ENCODE measurements at regions not wholly inside any gene's neighbourhood (a gene's known extent, or its start where the extent isn't known, plus 50 kb on each side); places are given as distances from the start of the nearest gene placed in this dataset.
"Not testable (repeated sequence)": the region's sequence is repeated elsewhere in the genome, so short reads cannot be mapped to it uniquely, and the experiment has no call there.

DNA sequence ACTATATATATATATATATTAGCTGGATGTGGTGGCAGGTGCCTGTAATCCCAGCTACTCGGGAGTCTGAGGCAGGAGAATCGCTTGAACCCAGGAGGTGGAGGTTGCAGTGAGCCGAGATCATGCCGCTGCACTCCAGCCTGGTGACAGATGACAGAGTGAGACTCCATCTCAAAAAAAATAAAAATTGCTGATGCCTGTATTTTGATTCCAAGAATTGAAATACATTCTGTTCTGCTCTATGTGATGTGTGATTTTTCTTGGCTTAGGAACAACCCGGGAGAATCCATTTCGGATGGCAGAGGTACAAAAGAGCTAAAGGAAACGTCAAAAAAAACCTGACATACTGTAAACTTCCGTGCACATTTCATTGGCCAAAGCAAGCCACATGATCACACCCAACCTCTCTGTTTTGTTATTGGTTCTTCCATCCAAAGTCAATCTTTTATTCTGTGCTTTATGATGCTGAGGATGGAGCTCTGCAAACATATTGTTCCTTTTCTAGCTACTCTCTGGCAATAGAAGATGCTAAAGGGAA is 478.1 kb upstream of the MAP2 start:
- DNase-seq = no peak

DNA sequence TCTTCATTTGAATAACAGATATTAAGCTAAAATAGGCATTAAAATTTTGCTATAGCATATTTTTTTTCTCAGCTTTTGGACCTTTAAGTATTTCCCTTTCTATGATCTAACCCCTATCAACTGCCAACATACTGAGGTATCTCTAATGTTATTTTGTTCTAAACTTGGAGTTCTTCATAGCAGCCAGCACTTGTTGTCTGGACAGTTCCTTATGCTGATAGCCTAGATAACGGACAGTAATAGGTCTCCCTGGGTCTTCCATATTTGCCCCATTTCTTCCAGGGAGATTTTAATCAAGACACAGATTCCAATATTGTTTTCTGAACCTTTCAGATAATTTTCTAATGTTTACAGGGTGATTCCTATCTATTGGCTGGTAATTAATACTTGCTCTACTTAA is 475.8 kb upstream of the MAP2 start:
- no peak for DNase-seq

DNA sequence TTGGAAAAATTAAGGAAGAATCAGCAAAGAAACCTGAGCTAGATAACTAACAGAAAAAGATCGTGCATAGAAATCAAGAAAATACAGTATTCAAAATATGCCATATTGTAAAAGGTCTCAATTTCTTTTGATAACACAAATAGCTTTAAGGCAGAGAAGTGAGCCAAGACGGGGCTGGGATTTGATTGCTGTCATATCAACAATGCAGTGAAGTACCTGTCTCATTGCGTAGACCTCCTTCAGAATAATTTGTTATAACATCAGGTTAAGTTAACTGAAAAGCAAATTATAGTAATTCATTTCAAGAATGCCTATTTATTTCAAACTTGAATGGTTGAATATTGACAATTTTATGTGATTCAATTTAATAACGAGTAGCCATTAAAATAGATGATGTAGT is 453.8 kb upstream of the MAP2 start:
- DNase-seq = no peak

DNA sequence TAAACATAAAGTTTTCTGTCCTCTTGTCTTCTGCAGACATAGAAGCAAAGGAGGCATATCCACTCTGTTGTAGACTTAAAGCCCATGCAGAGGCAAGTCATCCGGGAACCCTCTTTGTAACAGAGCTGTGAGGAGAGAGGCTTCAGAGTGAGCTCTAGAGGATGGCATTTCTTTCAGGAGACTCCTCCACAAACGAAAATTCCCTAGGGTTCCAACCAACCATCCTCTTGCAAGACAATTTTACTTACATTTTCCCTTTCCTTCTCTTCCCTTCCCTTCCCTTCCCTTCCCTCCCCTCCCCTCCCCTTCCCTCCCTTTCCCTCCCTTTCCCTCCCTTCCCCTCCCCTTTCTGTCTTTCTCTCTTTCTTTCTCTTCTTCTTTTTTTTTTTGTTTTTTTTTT is 446.3 kb upstream of the MAP2 start:
- DNase-seq = no peak

DNA sequence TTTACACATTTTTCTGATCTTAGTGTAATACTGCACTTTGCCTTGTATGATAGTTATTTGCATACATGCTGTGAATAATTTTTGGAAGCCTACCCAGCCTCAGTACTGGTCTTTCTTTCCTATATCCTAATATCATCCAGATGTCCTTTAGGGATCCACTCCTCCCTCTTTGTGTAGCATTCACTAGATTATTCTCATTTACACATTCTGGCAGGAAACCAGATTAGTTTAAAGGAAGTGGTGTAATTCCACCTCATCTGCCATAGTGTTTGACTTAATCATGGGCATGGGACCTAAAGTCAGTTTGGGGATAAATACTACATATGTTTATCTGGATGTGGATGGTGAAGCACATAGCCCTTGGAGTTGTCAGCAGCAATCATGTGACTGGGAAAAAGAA is 444.9 kb upstream of the MAP2 start:
- no peak for DNase-seq

DNA sequence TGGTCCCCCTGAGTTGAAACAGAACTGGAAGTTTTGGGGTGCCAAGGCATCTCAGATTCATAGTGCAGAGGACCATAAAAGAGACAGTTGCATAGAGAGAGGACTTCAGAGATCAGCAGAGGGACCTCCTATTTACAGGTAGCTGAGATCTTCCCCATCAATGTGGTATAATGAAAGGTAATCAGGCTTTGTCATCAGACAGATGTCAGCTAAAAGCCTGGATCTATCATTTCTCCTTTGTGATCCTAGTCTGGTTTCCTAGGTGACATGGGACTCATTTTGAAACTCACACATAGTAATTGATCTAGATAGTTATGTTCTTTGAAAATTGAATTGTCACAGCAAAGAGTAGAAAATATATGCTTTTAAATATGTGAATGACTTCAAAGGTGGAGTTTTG is 443.5 kb upstream of the MAP2 start:
- no peak for DNase-seq

DNA sequence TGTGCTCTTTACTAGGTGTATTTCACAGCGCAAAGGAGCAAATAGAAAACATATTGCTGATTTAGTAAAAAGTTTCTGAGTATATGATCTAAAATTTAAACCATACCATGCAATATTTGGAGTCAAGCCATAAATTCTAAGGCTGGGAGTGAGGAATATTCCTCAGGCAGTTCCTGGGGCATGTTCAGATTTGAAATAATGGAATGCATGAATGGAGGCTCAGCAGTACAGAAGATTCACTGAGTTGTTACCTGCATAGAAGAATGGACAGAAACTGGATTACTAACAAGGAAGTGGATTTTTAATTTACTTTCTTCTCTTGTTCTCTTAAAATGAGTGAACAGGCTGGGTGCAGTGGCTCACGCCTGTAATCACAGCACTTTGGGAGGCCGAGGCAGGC is 441.0 kb upstream of the MAP2 start:
- no peak for DNase-seq

DNA sequence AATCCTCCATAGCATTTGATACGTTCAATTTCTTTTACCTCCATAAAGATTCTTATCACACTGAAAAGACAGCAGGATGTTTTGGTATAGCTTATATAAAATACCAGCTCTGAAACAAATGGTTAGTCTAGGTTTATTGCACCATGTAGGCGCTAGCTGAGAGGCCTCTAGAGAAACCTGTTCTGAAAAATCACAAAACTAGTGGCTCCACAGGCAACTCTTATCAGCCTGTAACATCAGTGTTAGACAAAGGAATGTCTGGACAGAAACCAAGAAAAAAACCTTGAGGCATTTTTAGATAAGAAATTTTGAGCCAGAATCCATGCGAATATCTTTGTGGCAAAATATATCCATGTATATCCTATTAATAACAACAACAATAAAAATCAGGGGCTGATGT is 440.4 kb upstream of the MAP2 start:
- no peak for DNase-seq

DNA sequence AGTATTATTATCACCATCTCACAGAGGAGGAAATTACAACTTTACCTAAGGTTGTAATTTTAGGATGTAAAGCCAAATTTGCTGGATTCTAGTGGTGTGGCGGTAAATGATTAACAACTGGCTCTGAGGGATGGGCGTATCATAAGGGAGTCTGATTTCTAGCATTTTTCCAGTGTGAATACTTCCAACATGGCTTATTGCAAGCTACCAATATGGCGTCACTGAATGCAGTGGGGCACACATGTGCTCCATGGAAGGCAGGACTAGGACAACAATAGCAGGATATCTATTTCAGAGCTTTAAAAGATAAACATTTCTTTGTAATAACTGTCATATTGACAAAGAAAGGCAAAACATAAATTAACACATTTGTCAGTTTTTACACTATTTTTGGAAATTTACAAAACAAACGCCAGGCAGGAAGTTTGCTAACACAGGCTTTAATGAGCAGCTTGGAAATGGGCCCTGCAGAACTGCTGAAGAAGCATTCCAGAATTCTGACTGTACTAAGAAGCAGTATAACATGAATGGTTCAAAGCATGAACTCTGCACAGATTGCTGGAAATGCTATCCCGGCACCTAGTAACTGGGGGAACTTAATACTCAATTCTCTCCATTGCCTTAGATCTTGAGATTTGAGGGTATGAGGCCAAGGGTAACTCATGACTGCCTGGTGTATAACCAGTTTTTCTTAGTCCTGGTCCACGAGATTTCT is 439.3 kb upstream of the MAP2 start:
- DNase-seq = no peak

DNA sequence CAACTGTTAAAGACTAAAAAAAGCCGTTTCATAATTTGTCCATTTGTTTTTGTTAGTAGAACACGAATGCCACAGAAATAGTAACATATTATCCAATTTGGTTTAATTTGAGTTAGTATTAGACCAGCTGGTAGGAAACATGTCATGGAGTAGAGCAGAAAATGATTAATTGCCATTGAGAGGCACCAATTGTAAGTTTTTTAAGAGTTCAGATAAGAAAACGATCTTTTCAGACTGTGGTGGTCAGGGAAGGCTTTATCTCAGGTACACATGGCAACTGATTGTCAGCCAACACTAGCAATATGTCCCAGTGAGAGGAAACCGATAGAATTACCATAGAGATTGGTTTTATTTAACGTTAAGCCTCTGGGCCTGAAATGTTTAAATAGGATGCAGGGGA is 438.2 kb upstream of the MAP2 start:
- no peak for DNase-seq

DNA sequence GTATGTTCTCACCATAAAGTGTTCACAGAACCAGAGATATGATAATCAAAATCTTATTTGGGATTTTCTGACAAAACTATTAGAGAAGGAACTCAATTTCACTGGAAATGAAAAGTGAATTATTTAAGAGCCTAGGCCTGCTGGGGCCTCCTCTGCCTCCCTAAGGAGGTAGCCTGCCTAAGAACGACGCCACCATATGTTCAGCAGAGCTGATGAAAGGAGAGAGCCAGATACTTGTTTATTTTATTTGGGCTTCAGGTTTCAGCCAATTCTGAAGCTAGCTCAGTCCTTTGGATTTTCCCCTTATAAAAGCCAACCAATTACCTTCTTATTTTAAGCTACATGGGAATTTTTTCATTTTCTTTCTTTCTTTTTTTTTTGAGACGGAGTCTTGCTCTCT is 433.1 kb upstream of the MAP2 start:
- DNase-seq = no peak

DNA sequence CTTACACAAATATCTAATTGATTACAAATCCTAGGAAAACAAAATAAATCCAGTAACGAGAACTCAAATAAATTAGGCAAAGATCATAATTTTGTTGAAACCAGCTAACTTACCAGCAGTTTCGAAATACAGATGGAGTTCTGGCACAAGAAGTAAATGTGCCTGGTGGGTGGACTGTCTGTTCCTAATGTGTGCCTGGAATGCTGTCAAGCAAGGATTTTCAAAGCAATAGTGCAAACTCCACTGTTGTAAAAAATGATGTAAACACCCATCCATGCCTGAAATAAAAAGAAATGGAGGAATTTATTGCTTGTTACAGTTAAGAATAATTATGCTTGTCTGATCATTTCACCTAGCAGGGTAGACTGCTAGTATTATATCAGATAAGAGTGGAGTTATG is 423.9 kb upstream of the MAP2 start:
- DNase-seq = no peak

DNA sequence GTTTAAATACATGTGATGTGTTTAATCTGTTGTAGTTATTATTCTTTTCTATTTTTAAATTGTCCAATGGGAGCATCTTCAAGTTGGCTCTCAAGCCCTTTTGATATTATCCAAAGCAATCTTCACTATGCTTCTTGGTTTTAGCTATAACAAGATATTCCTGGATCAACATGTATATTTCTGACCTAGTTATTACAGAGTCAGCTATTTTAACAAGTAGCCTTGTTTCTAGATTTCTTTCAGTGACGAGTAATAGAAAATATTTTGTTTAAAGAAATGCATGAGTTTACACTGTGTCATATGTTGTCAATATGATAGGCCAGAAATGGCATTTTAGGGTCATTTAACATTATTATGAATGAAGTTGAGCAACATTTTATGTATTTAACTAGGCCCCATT is 421.8 kb upstream of the MAP2 start:
- DNase-seq = no peak

DNA sequence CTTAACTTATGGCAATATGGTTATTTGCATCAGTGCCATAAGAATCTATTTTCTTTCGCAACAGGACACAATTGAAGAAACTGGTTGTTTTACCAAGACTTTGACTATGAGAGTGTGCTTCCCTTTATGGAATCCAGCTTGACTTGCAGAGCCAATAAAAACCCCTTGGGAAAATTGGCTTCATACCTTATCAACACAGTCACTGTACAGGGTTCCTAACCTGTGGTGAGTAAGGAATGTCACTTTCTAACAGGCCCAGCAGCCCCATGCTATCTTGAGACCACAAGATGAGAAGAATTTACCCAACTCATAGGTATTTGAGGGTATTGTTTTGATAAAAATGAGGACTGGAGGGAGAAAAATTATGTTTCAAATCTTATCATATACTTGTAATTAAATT is 418.5 kb upstream of the MAP2 start:
- no peak for DNase-seq

DNA sequence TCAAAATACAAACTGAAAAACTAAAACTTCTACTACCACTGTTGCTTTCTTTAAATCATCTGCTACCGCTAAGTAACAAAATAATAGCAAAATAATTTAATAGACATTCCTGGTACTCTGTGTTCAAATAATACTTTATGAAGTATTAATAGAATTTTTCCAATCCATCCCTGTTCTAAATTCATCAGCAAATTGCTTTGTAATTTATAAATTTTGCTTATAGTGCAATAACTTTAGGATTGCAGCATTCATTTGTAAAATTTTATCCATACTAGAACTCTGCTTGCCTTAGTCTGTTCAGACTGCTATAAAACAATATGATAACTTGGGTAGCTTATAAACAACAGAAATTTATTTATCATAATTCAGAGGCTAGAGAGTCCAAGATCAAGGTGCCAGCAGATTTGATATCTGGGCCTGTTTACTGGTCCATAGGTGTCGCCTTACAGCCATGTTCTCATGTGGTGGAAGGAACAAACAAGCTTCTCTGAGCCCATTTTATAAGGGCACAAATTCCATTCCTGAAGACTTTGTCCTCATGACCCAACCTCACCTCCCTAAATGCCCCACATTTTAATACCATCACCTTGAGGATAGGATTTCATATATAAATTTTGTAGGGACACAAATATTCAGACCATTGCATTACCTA is 415.1 kb upstream of the MAP2 start:
- no peak for DNase-seq

DNA sequence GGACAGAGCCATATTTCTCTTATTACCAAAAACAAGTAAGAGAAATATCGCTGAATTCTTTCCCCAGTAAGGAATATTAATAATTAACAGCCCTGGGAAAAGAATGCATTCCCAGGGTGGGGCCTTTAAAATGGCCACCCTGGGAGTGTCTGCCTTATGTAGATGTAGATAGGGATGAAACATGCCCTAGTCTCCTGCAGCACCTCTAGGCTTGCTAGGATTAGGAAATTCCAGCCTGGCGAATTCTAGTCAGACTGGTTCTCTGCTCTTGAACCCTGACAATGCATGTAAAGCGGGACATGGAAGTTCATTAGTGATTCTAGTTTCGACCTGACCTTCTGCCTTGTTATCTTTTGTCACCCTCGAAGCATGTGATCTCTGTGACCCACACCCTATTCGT is 405.2 kb upstream of the MAP2 start:
- DNase-seq = not testable (repeated sequence)

DNA sequence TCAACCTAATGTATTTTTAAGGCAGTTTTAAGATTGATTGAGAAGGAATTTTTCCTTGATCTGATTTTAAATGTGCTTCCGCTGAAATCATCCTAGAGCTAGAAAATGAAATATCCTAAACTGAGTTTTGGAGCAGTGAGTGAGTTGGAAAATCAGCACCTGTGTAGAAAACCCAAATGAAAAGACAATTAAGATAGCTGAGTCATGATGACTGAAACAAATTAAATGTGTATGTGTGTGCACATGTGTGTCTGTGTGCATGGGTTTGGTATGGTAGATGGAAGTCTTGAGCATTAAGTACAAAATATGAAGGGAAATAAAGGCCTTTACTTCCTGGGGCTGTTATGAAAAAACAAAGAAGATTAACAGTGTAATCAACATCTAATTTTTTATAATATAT is 394.6 kb upstream of the MAP2 start:
- DNase-seq = no peak

DNA sequence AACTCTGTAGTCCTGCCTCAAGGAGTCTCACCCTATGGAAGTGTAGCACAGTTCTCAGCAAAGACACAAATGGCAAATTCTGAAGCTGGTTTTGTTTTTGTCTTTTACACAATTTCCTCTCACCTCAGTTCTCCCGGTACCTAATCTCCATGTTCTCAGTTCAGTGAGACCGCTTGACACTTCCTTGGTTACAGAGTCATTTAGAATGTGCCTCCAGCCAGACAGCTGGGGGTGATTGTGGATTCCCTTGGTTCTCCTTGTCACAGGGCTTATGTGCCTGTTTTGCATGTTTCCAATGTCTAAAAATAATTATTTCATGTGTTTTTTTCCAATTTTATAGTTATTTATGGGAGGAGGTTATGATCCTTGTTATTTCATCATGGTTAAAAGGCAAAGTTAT is 379.5 kb upstream of the MAP2 start:
- DNase-seq = no peak

DNA sequence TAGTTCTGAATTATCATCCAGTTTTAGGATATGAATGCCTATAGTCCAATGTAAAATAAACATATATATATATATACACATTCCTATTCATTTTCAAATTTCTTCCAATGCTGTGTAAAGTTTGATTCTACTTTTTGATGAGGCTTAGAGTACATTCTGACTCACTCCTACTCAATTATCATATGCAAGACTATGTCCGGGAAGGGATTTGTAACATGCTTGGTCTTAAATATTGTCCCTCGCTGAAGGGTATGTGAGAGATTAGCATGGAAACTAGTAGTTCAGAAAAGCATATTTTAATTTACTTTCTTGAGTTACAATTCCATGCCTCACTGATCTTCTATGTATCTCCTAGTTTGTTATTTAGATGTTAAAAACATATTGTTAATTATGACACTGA is 377.7 kb upstream of the MAP2 start:
- DNase-seq = no peak

DNA sequence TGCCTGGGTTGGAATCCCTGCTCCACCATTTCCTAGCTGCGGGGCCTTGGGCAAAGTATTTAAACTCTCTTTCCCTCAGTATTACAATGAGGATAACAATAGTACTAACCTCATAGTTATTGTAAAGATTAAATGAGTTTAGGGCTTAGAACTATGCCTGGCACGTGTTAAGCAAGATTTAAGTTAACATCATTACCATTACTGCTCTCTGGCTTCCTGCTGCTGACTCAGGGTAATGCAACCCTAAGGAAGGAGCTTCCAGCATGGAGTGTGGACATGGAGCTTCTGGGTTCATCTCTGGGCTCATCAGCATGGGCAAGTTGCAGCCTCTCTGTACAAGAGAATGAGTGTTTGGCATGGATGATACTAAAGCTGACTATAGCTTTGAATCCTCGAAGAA is 374.2 kb upstream of the MAP2 start:
- DNase-seq = no peak

DNA sequence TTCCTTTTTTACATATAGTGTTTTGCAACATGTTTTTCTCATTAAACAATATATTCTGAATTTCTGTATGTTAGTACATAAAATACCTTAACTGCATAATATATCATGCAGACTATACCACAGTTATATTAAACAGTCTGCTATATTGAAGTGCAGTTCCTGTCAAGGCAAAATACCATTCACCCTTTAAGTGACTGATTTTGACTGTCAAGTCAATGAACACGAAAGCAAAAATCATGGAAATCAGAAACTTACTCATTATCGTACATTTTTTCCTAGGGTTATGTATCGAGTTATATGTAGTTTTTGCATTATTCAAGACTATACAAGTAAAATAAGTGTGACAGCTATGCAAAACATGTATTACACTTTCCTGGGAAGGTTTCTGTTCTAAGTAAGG is 361.6 kb upstream of the MAP2 start:
- no peak for DNase-seq

DNA sequence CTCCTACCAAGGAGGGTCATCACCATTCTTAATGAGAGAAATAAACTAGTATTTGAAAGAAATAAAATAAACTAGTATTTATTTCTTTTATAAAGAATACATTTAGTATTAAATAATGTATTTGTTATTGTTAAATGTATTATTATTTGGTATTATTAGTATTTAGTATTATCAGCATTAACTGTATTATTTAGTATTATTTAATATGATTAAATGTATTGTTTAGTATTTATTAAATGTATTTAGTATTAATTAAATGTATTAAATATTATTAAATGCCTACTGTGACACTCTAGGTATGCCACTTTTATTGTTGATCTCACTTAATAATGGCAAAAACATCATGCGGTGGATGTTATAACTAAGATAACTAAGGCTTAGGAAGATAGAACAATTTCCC is 353.6 kb upstream of the MAP2 start:
- DNase-seq = no peak

DNA sequence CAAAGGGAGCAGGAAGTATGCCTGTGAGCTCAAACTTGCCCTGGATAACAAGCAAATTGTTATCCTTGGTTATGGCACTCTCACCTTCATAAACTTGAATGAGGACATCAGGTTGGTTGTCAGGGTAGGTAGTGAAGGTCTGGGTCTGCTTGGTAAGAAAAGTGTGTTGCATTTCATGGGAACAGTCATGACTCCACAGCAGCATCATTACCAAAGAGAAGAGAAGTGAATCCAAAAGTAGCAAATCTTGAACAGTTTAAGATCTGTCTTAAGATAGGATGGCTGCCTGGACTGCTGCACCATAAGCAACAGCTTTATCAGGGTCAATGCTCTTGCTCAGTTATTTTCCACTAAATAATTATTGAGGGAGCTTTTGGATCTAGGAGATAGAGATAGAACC is 350.7 kb upstream of the MAP2 start:
- DNase-seq = no peak

DNA sequence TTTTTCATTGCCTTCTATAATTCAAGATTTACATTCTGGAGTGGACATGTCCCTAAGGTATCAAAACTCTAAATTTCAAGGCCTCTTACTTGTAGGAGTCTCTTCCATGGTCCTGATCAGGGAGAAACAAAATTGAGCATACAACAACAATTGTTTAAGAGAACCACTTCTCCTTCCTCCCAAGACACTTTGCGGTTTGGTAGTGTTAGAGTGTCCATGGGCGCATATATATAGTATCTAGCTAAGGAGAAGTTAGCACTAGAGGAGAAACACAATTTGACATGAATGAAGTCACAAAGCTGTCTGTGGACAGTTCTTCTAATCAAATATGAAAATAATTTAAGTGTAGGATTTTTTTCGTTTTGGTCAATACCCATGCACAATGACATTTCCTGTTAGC is 349.1 kb upstream of the MAP2 start:
- no peak for DNase-seq

DNA sequence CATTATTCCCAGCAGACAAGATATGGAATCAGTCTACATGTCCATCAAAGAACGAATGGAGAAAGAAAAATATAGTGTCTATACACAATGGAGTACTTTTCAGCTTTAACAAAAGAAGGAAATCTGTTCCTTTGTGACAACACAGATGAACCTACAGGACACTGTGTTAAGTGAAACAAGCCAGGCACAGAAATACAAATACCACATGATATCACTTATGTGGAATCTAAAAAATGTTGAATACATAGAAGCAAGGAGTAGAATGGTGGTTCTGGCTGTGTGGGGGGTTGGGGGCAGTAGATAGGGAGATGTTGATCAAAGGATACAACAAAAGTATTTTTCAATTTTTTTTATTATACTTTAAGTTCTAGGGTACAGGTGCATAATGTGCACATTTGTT is 347.7 kb upstream of the MAP2 start:
- no peak for DNase-seq

All from NCI-H526 (cell line).